H1 (cell line): ENCODE measurements at regions not wholly inside any gene's neighbourhood (a gene's known extent, or its start where the extent isn't known, plus 50 kb on each side); places are given as distances from the start of the nearest gene placed in this dataset.

Experiments used
- CTCF ChIA-PET: fragments of 300-600 bp; sonication (Branson Sonifier 250); formaldehyde crosslinking; loops from one replicate; lab custom pipeline; 2021; ENCODE audit not compliant: partially characterized antibody; lab: Charles Lee
- POLR2A ChIA-PET: fragments of 300-600 bp; sonication (Branson Sonifier 250); formaldehyde crosslinking; loops from one replicate; lab custom pipeline; 2021; ENCODE audit warnings: inconsistent platforms; ENCODE audit not compliant: partially characterized antibody; lab: Charles Lee
- DNase-seq, 2 experiments: peaks; one replicate each; pipeline versions ENCODE4 v3.0.0 to v3.0.0-alpha.2; 2010 to 2022; ENCODE audit warnings: low spot score in 2 of 2, low read depth in 1 of 2, mixed read lengths in 1 of 2
- FAIRE-seq: peaks from 2 replicates; lab custom pipeline; 2011; peaks lifted over from hg19 to GRCh38; lab: Jason Lieb, UNC
- H2AFZ ChIP-seq: 2 replicates; pipeline ENCODE4 v1.8.1; 2012; ENCODE audit warnings: low read length, inconsistent platforms
- H2AK5ac ChIP-seq: 2 replicates; pipeline ENCODE4 v1.6.1; 2013; ENCODE audit warnings: low read depth, low read length
- H2BK120ac ChIP-seq: replicated peaks from 2 replicates; pipeline ENCODE3; 2013; ENCODE audit warnings: low read depth, low read length, inconsistent platforms
- H2BK12ac ChIP-seq: 2 replicates; pipeline ENCODE4 v1.6.1; 2013; ENCODE audit warnings: low read depth, low read length
- H2BK15ac ChIP-seq: 2 replicates; pipeline ENCODE4 v1.6.1; 2013; ENCODE audit warnings: low read length
- H2BK20ac ChIP-seq: 2 replicates; pipeline ENCODE4 v1.6.1; 2013; ENCODE audit warnings: low read length
- H2BK5ac ChIP-seq: 2 replicates; pipeline ENCODE4 v1.6.1; 2013; ENCODE audit warnings: low read depth, low read length
- H3K14ac ChIP-seq: 2 replicates; pipeline ENCODE4 v1.6.1; 2013; ENCODE audit warnings: inconsistent platforms; ENCODE audit not compliant: insufficient read length
- H3K18ac ChIP-seq: 2 replicates; pipeline ENCODE4 v1.6.1; 2013; ENCODE audit warnings: low read length; ENCODE audit errors: extremely low read depth
- H3K23ac ChIP-seq: 2 replicates; pipeline ENCODE4 v1.6.1; 2013; ENCODE audit warnings: inconsistent platforms; ENCODE audit not compliant: insufficient read length
- H3K23me2 ChIP-seq: 2 replicates; pipeline ENCODE4 v1.6.1; 2013; ENCODE audit warnings: low read depth, low read length
- H3K27ac ChIP-seq: 2 replicates; pipeline ENCODE4 v1.6.1; 2011; ENCODE audit warnings: low read depth, low read length, inconsistent platforms
- H3K27me3 ChIP-seq, 4 experiments: replicated peaks in 1 of 4; 1 replicate in 1 of 4; 2 replicates in 3 of 4; pipeline versions ENCODE4 v1.6.1 to v1.8.1; 2011 to 2013; ENCODE audit warnings: low read length in 3 of 4, mild to moderate bottlenecking in 3 of 4, inconsistent platforms in 2 of 4, mixed read lengths in 2 of 4, moderate library complexity in 1 of 4; ENCODE audit not compliant: control insufficient read depth in 3 of 4, insufficient read depth in 3 of 4; ENCODE audit errors: extremely low read depth in 1 of 4
- H3K36me3 ChIP-seq, 4 experiments: 2 replicates each; pipeline versions ENCODE4 v1.6.1 to v1.8.1; 2011 to 2013; ENCODE audit warnings: mild to moderate bottlenecking in 4 of 4, low read length in 3 of 4, moderate library complexity in 2 of 4, control low read depth in 1 of 4, inconsistent platforms in 1 of 4; ENCODE audit not compliant: insufficient read depth in 4 of 4, control insufficient read depth in 2 of 4
- H3K4ac ChIP-seq: replicated peaks from 2 replicates; pipeline ENCODE3; 2013; ENCODE audit warnings: low read length, low read depth, mixed read lengths, inconsistent platforms; ENCODE audit not compliant: insufficient read length
- H3K4me1 ChIP-seq, 4 experiments: replicated peaks in 1 of 4; 1 replicate in 1 of 4; 2 replicates in 3 of 4; pipeline versions ENCODE4 v1.6.1 to v1.8.1; 2011 to 2013; ENCODE audit warnings: low read length in 3 of 4, inconsistent platforms in 2 of 4, mixed read lengths in 1 of 4; ENCODE audit not compliant: insufficient read depth in 4 of 4, control insufficient read depth in 3 of 4
- H3K4me2 ChIP-seq, 2 experiments: 2 replicates each; pipeline versions ENCODE4 v1.6.1 to v1.8.1; 2011 to 2013; ENCODE audit warnings: low read depth in 2 of 2, low read length in 2 of 2, control low read depth in 1 of 2, inconsistent platforms in 1 of 2, mild to moderate bottlenecking in 1 of 2; ENCODE audit not compliant: insufficient read depth in 1 of 2
- H3K4me3 ChIP-seq, 4 experiments: fragments of 200-600, 300-600 bp in 1 of 4; sonication (generic), shearing (Covaris generic), sonication (Bioruptor Twin) in 1 of 4; 2 replicates each; pipeline versions ENCODE4 v1.5.1 to v1.8.1; 2011 to 2016; ENCODE audit warnings: low read length in 4 of 4, low read depth in 3 of 4, control low read depth in 2 of 4, inconsistent platforms in 2 of 4, mild to moderate bottlenecking in 2 of 4, mixed read lengths in 1 of 4, moderate library complexity in 1 of 4; ENCODE audit not compliant: insufficient read depth in 2 of 4; ENCODE audit errors: extremely low read depth in 1 of 4
- H3K56ac ChIP-seq: replicated peaks from 2 replicates; pipeline ENCODE3; 2013; ENCODE audit warnings: low read depth, mild to moderate bottlenecking, mixed read lengths, low read length, inconsistent platforms; ENCODE audit not compliant: insufficient read length
- H3K79me1 ChIP-seq: 2 replicates; pipeline ENCODE4 v1.6.1; 2013; ENCODE audit warnings: low read depth, low read length, control low read depth
- H3K79me2 ChIP-seq, 2 experiments: 2 replicates each; pipeline versions ENCODE4 v1.6.1 to v1.8.1; 2012 to 2013; ENCODE audit warnings: low read length in 2 of 2, mild to moderate bottlenecking in 2 of 2, inconsistent platforms in 1 of 2; ENCODE audit not compliant: insufficient read depth in 2 of 2, control insufficient read depth in 1 of 2
- H3K9ac ChIP-seq, 4 experiments: replicated peaks in 1 of 4; 1 replicate in 1 of 4; 2 replicates in 3 of 4; pipeline versions ENCODE4 v1.6.1 to v1.8.1; 2011 to 2013; ENCODE audit warnings: low read depth in 3 of 4, low read length in 3 of 4, control low read depth in 2 of 4, mild to moderate bottlenecking in 2 of 4, moderate library complexity in 2 of 4, inconsistent platforms in 1 of 4; ENCODE audit errors: extremely low read depth in 1 of 4
- H3K9me3 ChIP-seq, 2 experiments: 2 replicates each; pipeline versions ENCODE4 v1.6.1 to v1.8.1; 2012 to 2013; ENCODE audit warnings: mild to moderate bottlenecking in 2 of 2, moderate library complexity in 2 of 2, control low read depth in 1 of 2, inconsistent platforms in 1 of 2, low read depth in 1 of 2, low read length in 1 of 2, mixed read lengths in 1 of 2; ENCODE audit not compliant: insufficient read depth in 2 of 2
- H4K20me1 ChIP-seq, 2 experiments: replicated peaks in 1 of 2; 2 replicates each; pipeline versions ENCODE3 to v1.8.1; 2011 to 2013; ENCODE audit warnings: inconsistent platforms in 2 of 2, low read length in 2 of 2, mild to moderate bottlenecking in 1 of 2; ENCODE audit not compliant: insufficient read depth in 2 of 2, control insufficient read depth in 1 of 2
- H4K5ac ChIP-seq: 2 replicates; pipeline ENCODE4 v1.6.1; 2013; ENCODE audit warnings: low read length, low read depth, mixed read lengths, inconsistent platforms; ENCODE audit not compliant: insufficient read length
- H4K8ac ChIP-seq: 2 replicates; pipeline ENCODE4 v1.8.0; 2013; ENCODE audit warnings: mild to moderate bottlenecking, moderate library complexity, low read length, inconsistent platforms; ENCODE audit not compliant: insufficient read depth; ENCODE audit errors: extremely low read depth
- H4K91ac ChIP-seq: replicated peaks from 2 replicates; pipeline ENCODE3; 2013; ENCODE audit warnings: low read length, mixed read lengths, inconsistent platforms; ENCODE audit not compliant: insufficient read length
- BACH1 ChIP-seq: IDR thresholded peaks from 2 replicates; pipeline ENCODE4 v1.6.1; 2012; ENCODE audit warnings: low read length, improper control_type of control experiment
- CEBPB ChIP-seq: IDR thresholded peaks from 2 replicates; pipeline ENCODE4 v1.6.1; 2012; ENCODE audit warnings: low read depth, low read length
- E2F6 ChIP-seq: IDR thresholded peaks from 2 replicates; pipeline ENCODE4 v1.6.1; 2012; ENCODE audit warnings: inconsistent platforms
- MAFK ChIP-seq: IDR thresholded peaks from 2 replicates; pipeline ENCODE4 v1.6.1; 2012; ENCODE audit warnings: low read depth, mild to moderate bottlenecking, improper control_type of control experiment, low read length
- SP1 ChIP-seq: IDR thresholded peaks from 2 replicates; pipeline ENCODE4 v1.6.1; 2011; ENCODE audit warnings: low read depth, low read length
- WGBS, 2 experiments: shearing (Covaris generic) in 1 of 2; methylation state at CpG; one replicate each; pipeline versions ENCODE4 v1.1.6 to v1.1.7; 2013 to 2015; ENCODE audit warnings: low lambda C conversion rate in 2 of 2, mixed read lengths in 2 of 2, inconsistent platforms in 1 of 2, low coverage in 1 of 2, missing lambda C conversion rate in 1 of 2; ENCODE audit not compliant: insufficient replicate concordance in 2 of 2, insufficient coverage in 1 of 2, insufficient read length in 1 of 2; ENCODE audit errors: extremely low coverage in 1 of 2, missing lambda C conversion rate in 1 of 2; 5-methylcytosine and 5-hydroxymethylcytosine counted together

- TF ChIP-seq BACH1, result peak; percentile 74
- TF ChIP-seq E2F6, result no peak
- TF ChIP-seq MAFK, result peak; percentile 75
- no peak for TF ChIP-seq CEBPB
- TF ChIP-seq SP1, result no peak
- Histone ChIP-seq H2AK5ac (no peak overlapping the region), H2BK15ac (no peak overlapping the region), H2AFZ (no peak overlapping the region), H3K79me2 (no peaks in the 10 kb centered on the region), H2BK12ac (no peak overlapping the region), H3K79me1 (no peaks in the 10 kb centered on the region), H3K4me1 (no peaks in the 10 kb centered on the region), H2BK20ac (no peak overlapping the region), H2BK5ac (no peak overlapping the region), H3K56ac (no peak overlapping the region), H4K5ac (no peak overlapping the region), H4K91ac (no peak overlapping the region), H3K36me3 (no peaks in the 10 kb centered on the region), H3K4me2 (no peak overlapping the region), H3K27me3 (no peaks in the 10 kb centered on the region), H3K23ac (no peak overlapping the region), H3K18ac (no peak overlapping the region), H3K4me3 (no peak overlapping the region), H3K9ac (no peak overlapping the region), H3K27ac (no peak overlapping the region), H3K9me3 (no peaks in the 10 kb centered on the region; a peak in 1 of 4 replicates), H2BK120ac (no peak overlapping the region), H4K20me1 (no peaks in the 10 kb centered on the region), H3K23me2 (no peaks in the 10 kb centered on the region), H4K8ac (no peak overlapping the region), H3K14ac (no peak overlapping the region), H3K4ac (no peak overlapping the region)
- DNase-seq, result no peak
- ChIA-PET POLR2A (no interaction called here), CTCF (no interaction called here)
- no peak for FAIRE-seq
- WGBS, 2 experiments, result 96% methylated on average over 2 of the region's 2 CpGs; no CpG with 5 or more reads in 1 of the 2 experiments
These were observed 1127.5 kb upstream of the NCAM2 start for GRCh38 chr21:19870682-19871081.
